HepG2 (cell line): ENCODE measurements at regions not wholly inside any gene's neighbourhood (a gene's known extent, or its start where the extent isn't known, plus 50 kb on each side); places are given as distances from the start of the nearest gene placed in this dataset.

ENCODE experiments used
- ATAC-seq: fragments of 200-7000 bp; cut with Tn5 transposase; 3 replicates; pipeline ENCODE4 v1.9.1; 2020; ENCODE audit warnings: mild to moderate bottlenecking, moderate library complexity
- BruUV-seq: library from RNA; stranded (reverse); fragments of 400-500 nt; replicated peaks from 2 replicates; lab custom pipeline; 2021; lab: Mats Ljungman, UMichigan
- CTCF ChIA-PET: fragments of 300-600 bp; formaldehyde crosslinking; extraction: SDS; loops from one replicate; lab custom pipeline; 2021; ENCODE audit warnings: low total read pairs, inconsistent platforms, low intra/inter-chr PET ratio; lab: Yijun Ruan, JAX
- POLR2A ChIA-PET: fragments of 350-600 bp; sonication (Branson Sonifier 250); formaldehyde crosslinking; loops from one replicate; lab custom pipeline; 2020; ENCODE audit warnings: antibody characterized with exemption, inconsistent platforms; lab: Yijun Ruan, JAX
- DNase-seq: peaks from one replicate; pipeline ENCODE4 v3.0.0-alpha.2; 2015; ENCODE audit warnings: low spot score
- FAIRE-seq: peaks from 3 replicates; lab custom pipeline; 2011; peaks lifted over from hg19 to GRCh38; lab: Jason Lieb, UNC
- H2AFZ ChIP-seq: one replicate; pipeline ENCODE4 v1.6.1; 2011; ENCODE audit warnings: low read length, inconsistent platforms
- H3K27ac ChIP-seq: fragments of 300-600 bp; 3 replicates; pipeline ENCODE4 v1.8.0; 2011; ENCODE audit warnings: mixed run types, mild to moderate bottlenecking, mixed read lengths, low read length, inconsistent platforms; ENCODE audit not compliant: insufficient read depth; ENCODE audit errors: extremely low read length
- H3K27me3 ChIP-seq, 2 experiments: fragments of 200-600 bp in 1 of 2; 2 replicates in 1 of 2; 3 replicates in 1 of 2; pipeline versions ENCODE4 v1.6.0 to v1.8.0; 2011; ENCODE audit warnings: low read length in 2 of 2, mild to moderate bottlenecking in 2 of 2, moderate library complexity in 2 of 2, inconsistent platforms in 1 of 2; ENCODE audit not compliant: insufficient read depth in 2 of 2, control insufficient read depth in 1 of 2
- H3K36me3 ChIP-seq, 2 experiments: fragments of 200-600 bp in 1 of 2; replicated peaks in 1 of 2; 2 replicates in 1 of 2; 3 replicates in 1 of 2; pipeline versions ENCODE4 v1.5.1 to v1.8.0; 2011; ENCODE audit warnings: low read length in 2 of 2, inconsistent platforms in 1 of 2; ENCODE audit not compliant: insufficient read depth in 2 of 2, control insufficient read depth in 1 of 2
- H3K4me1 ChIP-seq: 2 replicates; pipeline ENCODE4 v1.5.1; 2012; ENCODE audit warnings: low read length, inconsistent platforms; ENCODE audit not compliant: insufficient read depth
- H3K4me2 ChIP-seq: 2 replicates; pipeline ENCODE4 v1.6.0; 2011; ENCODE audit warnings: low read depth, low read length, inconsistent platforms
- H3K4me3 ChIP-seq, 3 experiments: fragments of 200-600 bp in 1 of 3; sonication (generic), shearing (Covaris generic) in 1 of 3; replicated peaks in 1 of 3; 2 replicates each; pipeline ENCODE4 v1.5.1; 2011 to 2016; ENCODE audit warnings: low read length in 3 of 3, inconsistent platforms in 2 of 3, low read depth in 2 of 3, mild to moderate bottlenecking in 2 of 3, control low read depth in 1 of 3, mixed read lengths in 1 of 3; ENCODE audit not compliant: insufficient read depth in 1 of 3
- H3K79me2 ChIP-seq: one replicate; pipeline ENCODE4 v1.6.1; 2011; ENCODE audit warnings: low read length, inconsistent platforms; ENCODE audit not compliant: insufficient read depth
- H3K9ac ChIP-seq: 2 replicates; pipeline ENCODE4 v1.6.0; 2011; ENCODE audit warnings: mild to moderate bottlenecking, low read depth, low read length, inconsistent platforms; ENCODE audit not compliant: insufficient read depth
- H3K9me3 ChIP-seq: 2 replicates; pipeline ENCODE4 v1.5.1; 2012; ENCODE audit warnings: mild to moderate bottlenecking, low read length
- H4K20me1 ChIP-seq: 2 replicates; pipeline ENCODE4 v1.6.0; 2011; ENCODE audit warnings: inconsistent platforms, mild to moderate bottlenecking, low read length, moderate library complexity; ENCODE audit not compliant: insufficient read depth
- CBX2 ChIP-seq, 2 experiments: fragments of 200-600 bp in 1 of 2; sonication (generic); formaldehyde crosslinking in 1 of 2; IDR thresholded peaks; 2 replicates each; pipeline versions ENCODE4 v1.7.0 to v1.8.1; 2018 to 2022; ENCODE audit warnings: low read depth in 2 of 2, low read length in 1 of 2, mild to moderate bottlenecking in 1 of 2, missing genetic modification reagents in 1 of 2
- EP300 ChIP-seq, 3 experiments: sonication (generic) in 1 of 3; formaldehyde crosslinking in 1 of 3; IDR thresholded peaks; 2 replicates each; pipeline versions ENCODE4 v1.5.1 to v1.6.1; 2011 to 2020; ENCODE audit warnings: low read depth in 2 of 3, low read length in 2 of 3, borderline replicate concordance in 1 of 3, improper control_type of control experiment in 1 of 3, mild to moderate bottlenecking in 1 of 3, missing genetic modification reagents in 1 of 3, moderate library complexity in 1 of 3
- ERF ChIP-seq: IDR thresholded peaks from 2 replicates; pipeline ENCODE4 v1.6.1; 2018; ENCODE audit warnings: missing biosample characterization, missing genetic modification reagents
- GLI4 ChIP-seq: sonication (generic); formaldehyde crosslinking; IDR thresholded peaks from 2 replicates; pipeline ENCODE4 v1.5.1; 2020; ENCODE audit warnings: missing genetic modification reagents, mild to moderate bottlenecking, moderate library complexity, borderline replicate concordance
- HOXA3 ChIP-seq: sonication (generic); formaldehyde crosslinking; IDR thresholded peaks from 2 replicates; pipeline ENCODE4 v1.5.0; 2020; ENCODE audit warnings: missing genetic modification reagents
- RAD51 ChIP-seq: fragments of 450-650 bp; IDR thresholded peaks from 2 replicates; pipeline ENCODE4 v1.6.1; 2016; ENCODE audit warnings: borderline replicate concordance
- SMC3 ChIP-seq: IDR thresholded peaks from 2 replicates; pipeline ENCODE4 v1.6.1; 2011; ENCODE audit warnings: low read length, improper control_type of control experiment
- WGBS: methylation state at CpG from one replicate; pipeline ENCODE4 v1.1.6; 2017; ENCODE audit warnings: low lambda C conversion rate; 5-methylcytosine and 5-hydroxymethylcytosine counted together
- in situ Hi-C: cut with HindIII; loops from 2 replicates; pipeline ENCODE4 v1.10.0; 2017; ENCODE audit warnings: low pct_unique_long_range_greater_than_20kb; ENCODE audit not compliant: extremely low pct_ligation_motif_present
- intact Hi-C: fragments of 100-400 bp; cut with micrococcal nuclease; formaldehyde crosslinking; loops from one replicate; pipeline ENCODE4 v1.10.0; 2022; ENCODE audit not compliant: unreplicated experiment
- TF ChIP-seq, protein P1 (sequence below): fragments of 450-650 bp; IDR thresholded peaks from 2 replicates; pipeline ENCODE4 v1.6.1; 2017; ENCODE audit warnings: mild to moderate bottlenecking
- TF ChIP-seq, protein P2 (sequence below): IDR thresholded peaks from 2 replicates; pipeline ENCODE4 v1.6.1; 2012; ENCODE audit warnings: low read depth, low read length, improper control_type of control experiment

DNA sequence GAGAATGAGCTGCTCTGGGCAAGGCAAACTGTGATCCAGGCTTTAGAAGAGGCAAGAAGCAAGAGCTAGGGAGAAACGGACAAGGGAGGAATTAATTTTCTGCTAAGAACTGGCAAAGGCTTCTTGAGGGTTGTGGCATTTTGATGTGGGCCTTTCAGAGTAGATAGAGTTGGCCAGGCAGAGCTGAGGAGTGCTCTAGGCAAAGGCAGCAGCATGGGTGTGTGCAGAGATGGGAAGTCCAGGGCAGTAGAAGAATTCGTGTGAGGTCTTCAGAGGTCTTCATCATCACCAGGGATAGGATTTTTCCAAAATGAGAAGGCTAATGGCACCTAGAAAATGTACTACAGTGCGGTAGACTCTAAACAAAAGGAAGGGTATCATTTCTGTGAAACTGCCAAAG lies 237.8 kb downstream of the LTN1 start:
- ChIA-PET CTCF (no interaction called here), POLR2A (no interaction called here)
- DNase-seq: no peak
- no peak overlapping the region for H3K4me2 ChIP-seq
- H3K36me3 ChIP-seq: no peaks in the 10 kb centered on the region
- intact Hi-C loops (no loop called here), in situ Hi-C loops (no loop called here)
- no peak overlapping the region for H3K4me3 ChIP-seq
- H4K20me1 ChIP-seq: no peaks in the 10 kb centered on the region
- WGBS: 51% methylated on average over 3 of the region's 3 CpGs
- no TSS peak for BruUV-seq
- no peaks in the 10 kb centered on the region for H3K9me3 ChIP-seq
- no peak for ATAC-seq
- H2AFZ ChIP-seq: no peak overlapping the region
- no peaks in the 10 kb centered on the region for H3K27me3 ChIP-seq
- TF ChIP-seq CBX2 (IDR thresholded peaks at IDR 0.05; ENCODE audit: low read depth, low read length) (no peak), CBX2 (CRISPR knock-in tag; IDR thresholded peaks at IDR 0.05; ENCODE audit: low read depth) (no peak)
- H3K79me2 ChIP-seq: no peaks in the 10 kb centered on the region
- H3K9ac ChIP-seq: no peak overlapping the region
- no peak for FAIRE-seq
- H3K27ac ChIP-seq: no peak overlapping the region
- H3K4me1 ChIP-seq: peaks cover 11% of the 10 kb centered on the region

DNA sequence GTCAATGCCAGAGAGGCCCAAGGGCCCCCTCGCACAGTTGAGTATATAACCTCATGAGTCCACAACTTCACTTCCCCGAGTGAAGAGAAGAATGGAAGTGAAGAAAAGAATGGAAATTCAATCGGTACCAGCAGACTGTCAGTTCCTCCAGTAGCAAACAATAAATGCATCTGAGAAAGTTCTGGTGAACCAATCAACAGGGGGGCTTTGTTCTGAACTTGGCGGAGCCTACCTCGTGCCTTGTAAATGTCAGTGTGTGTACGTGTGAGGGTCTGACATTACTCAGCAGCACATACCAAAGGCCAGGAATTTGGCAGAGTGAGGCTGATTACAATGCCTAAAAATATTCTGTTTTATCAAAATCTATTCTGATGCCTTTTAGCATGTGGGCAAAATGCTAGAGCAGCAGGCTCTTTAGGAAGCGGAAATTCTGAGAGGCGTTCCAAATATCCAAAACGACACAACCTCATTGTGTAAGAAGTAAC lies 238.5 kb downstream of the LTN1 start:
- intact Hi-C loops: no loop called here
- Histone ChIP-seq H3K4me2 (no peak overlapping the region), H3K27me3 (no peaks in the 10 kb centered on the region)
- TF ChIP-seq HOXA3 (CRISPR knock-in tag) (no peak), RAD51 (no peak), SMC3 (no peak), ERF (no peak), GLI4 (CRISPR knock-in tag) (no peak), EP300 (IDR thresholded peaks at IDR 0.05; ENCODE audit: low read depth in 2 of 2, low read length in 2 of 2) (no peak), EP300 (CRISPR knock-in tag; IDR thresholded peaks at IDR 0.05; ENCODE audit: borderline replicate concordance) (no peak)
- TF ChIP-seq, protein P1, sequence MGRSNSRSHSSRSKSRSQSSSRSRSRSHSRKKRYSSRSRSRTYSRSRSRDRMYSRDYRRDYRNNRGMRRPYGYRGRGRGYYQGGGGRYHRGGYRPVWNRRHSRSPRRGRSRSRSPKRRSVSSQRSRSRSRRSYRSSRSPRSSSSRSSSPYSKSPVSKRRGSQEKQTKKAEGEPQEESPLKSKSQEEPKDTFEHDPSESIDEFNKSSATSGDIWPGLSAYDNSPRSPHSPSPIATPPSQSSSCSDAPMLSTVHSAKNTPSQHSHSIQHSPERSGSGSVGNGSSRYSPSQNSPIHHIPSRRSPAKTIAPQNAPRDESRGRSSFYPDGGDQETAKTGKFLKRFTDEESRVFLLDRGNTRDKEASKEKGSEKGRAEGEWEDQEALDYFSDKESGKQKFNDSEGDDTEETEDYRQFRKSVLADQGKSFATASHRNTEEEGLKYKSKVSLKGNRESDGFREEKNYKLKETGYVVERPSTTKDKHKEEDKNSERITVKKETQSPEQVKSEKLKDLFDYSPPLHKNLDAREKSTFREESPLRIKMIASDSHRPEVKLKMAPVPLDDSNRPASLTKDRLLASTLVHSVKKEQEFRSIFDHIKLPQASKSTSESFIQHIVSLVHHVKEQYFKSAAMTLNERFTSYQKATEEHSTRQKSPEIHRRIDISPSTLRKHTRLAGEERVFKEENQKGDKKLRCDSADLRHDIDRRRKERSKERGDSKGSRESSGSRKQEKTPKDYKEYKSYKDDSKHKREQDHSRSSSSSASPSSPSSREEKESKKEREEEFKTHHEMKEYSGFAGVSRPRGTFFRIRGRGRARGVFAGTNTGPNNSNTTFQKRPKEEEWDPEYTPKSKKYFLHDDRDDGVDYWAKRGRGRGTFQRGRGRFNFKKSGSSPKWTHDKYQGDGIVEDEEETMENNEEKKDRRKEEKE: no peak
- TF ChIP-seq, protein P2, sequence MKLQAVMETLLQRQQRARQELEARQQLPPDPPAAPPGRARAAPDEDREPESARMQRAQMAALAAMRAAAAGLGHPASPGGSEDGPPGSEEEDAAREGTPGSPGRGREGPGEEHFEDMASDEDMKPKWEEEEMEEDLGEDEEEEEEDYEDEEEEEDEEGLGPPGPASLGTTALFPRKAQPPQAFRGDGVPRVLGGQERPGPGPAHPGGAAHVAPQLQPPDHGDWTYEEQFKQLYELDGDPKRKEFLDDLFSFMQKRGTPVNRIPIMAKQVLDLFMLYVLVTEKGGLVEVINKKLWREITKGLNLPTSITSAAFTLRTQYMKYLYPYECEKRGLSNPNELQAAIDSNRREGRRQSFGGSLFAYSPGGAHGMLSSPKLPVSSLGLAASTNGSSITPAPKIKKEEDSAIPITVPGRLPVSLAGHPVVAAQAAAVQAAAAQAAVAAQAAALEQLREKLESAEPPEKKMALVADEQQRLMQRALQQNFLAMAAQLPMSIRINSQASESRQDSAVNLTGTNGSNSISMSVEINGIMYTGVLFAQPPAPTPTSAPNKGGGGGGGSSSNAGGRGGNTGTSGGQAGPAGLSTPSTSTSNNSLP: no peak
- TF ChIP-seq, all 625 proteins: peak for 0
- no peak for ATAC-seq
- Histone ChIP-seq H3K36me3 (no peaks in the 10 kb centered on the region), H4K20me1 (no peaks in the 10 kb centered on the region), H2AFZ (no peak overlapping the region), H3K9me3 (no peaks in the 10 kb centered on the region), H3K4me3 (no peak overlapping the region), H3K9ac (no peak overlapping the region), H3K79me2 (no peaks in the 10 kb centered on the region), H3K4me1 (peaks cover 11% of the 10 kb centered on the region), H3K27ac (no peak overlapping the region)
- 62% methylated on average over 6 of the region's 9 CpGs for WGBS
- POLR2A ChIA-PET: no interaction called here
- CTCF ChIA-PET: no interaction called here
- DNase-seq: no peak
- BruUV-seq: no TSS peak
- no peak for FAIRE-seq
- in situ Hi-C loops: no loop called here
